Spinal cord (tissue), 9 donors: ENCODE measurements at regions not wholly inside any gene's neighbourhood (a gene's known extent, or its start where the extent isn't known, plus 50 kb on each side); places are given as distances from the start of the nearest gene placed in this dataset.

Source experiments
- DNase-seq, 6 donors: peaks; one replicate each; pipeline versions ENCODE4 v3.0.0 to v3.0.0-alpha.2; 2013 to 2015; ENCODE audit warnings: low spot score in 6 of 6, low read depth in 4 of 6
- H3K27ac ChIP-seq: one replicate; pipeline ENCODE4 v1.5.1; 2013; ENCODE audit warnings: low read depth, low read length, control low read depth
- H3K27me3 ChIP-seq: one replicate; pipeline ENCODE4 v1.6.1; 2013; ENCODE audit warnings: low read length; ENCODE audit not compliant: control insufficient read depth, insufficient read depth
- H3K36me3 ChIP-seq: one replicate; pipeline ENCODE4 v1.6.1; 2013; ENCODE audit warnings: low read length; ENCODE audit not compliant: control insufficient read depth, insufficient read depth
- H3K4me1 ChIP-seq: one replicate; pipeline ENCODE4 v1.6.1; 2013; ENCODE audit warnings: low read length; ENCODE audit not compliant: control insufficient read depth, insufficient read depth
- H3K4me3 ChIP-seq: one replicate; pipeline ENCODE4 v1.5.1; 2013; ENCODE audit warnings: low read depth, low read length, control low read depth
- H3K9me3 ChIP-seq: one replicate; pipeline ENCODE4 v1.6.1; 2013; ENCODE audit warnings: low read length; ENCODE audit not compliant: control insufficient read depth, insufficient read depth
- WGBS: methylation state at CpG from one replicate; pipeline ENCODE4 v1.1.5; 2013; ENCODE audit warnings: missing lambda C conversion rate; ENCODE audit not compliant: insufficient coverage; 5-methylcytosine and 5-hydroxymethylcytosine counted together
- donor health status: healthy.

- peak in 2 of 6 donors; percentile 71 to 83 for DNase-seq
- WGBS: no CpG with 5 or more reads among the region's 6 CpGs
- Histone ChIP-seq H3K27ac (no peak overlapping the region), H3K9me3 (no peaks in the 10 kb centered on the region), H3K4me3 (no peak overlapping the region), H3K36me3 (no peaks in the 10 kb centered on the region), H3K27me3 (no peaks in the 10 kb centered on the region), H3K4me1 (peaks cover 4% of the 10 kb centered on the region)
Measured at GRCh38 chr2:156784020-156784701, 348.0 kb downstream of the GPD2 start.

DNA sequence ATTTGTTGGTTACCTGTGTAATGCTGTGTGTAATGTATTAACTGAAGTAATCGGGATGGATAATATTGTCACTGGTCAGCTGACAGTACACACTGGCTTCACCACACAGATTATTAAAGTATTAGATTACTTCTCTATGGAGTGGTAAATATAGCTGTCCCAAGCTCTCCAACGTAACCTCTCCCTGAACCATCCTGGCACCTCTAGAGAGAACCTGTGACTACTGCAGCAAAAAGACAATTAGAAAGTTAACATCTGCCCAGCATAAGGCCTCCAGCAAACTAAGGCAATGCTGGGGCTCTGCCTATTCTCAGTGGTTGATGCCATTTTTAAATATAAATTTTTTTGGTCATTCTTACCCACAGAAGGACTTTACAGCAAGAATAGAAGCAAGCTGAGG, 351.3 kb downstream of the GPD2 start:
- Histone ChIP-seq H3K9me3 (no peaks in the 10 kb centered on the region), H3K27ac (no peak overlapping the region), H3K4me3 (no peak overlapping the region), H3K4me1 (peaks cover 4% of the 10 kb centered on the region), H3K27me3 (no peaks in the 10 kb centered on the region), H3K36me3 (no peaks in the 10 kb centered on the region)
- no peak for DNase-seq
- WGBS: no CpG with 5 or more reads among the region's 2 CpGs

GRCh38 chr2:156790343-156791037, 354.3 kb downstream of the GPD2 start:
- WGBS: 80% methylated on average over 1 of the region's 3 CpGs
- Histone ChIP-seq H3K4me3 (no peak overlapping the region), H3K27me3 (no peaks in the 10 kb centered on the region), H3K4me1 (no peaks in the 10 kb centered on the region), H3K36me3 (no peaks in the 10 kb centered on the region), H3K27ac (no peak overlapping the region), H3K9me3 (no peaks in the 10 kb centered on the region)
- no peak for DNase-seq

GRCh38 chr2:156792242-156792840, 356.2 kb downstream of the GPD2 start:
- Histone ChIP-seq H3K36me3 (no peaks in the 10 kb centered on the region), H3K27ac (no peak overlapping the region), H3K4me1 (no peaks in the 10 kb centered on the region), H3K4me3 (no peak overlapping the region), H3K27me3 (no peaks in the 10 kb centered on the region), H3K9me3 (no peaks in the 10 kb centered on the region)
- WGBS: 97% methylated on average over 3 of the region's 9 CpGs
- DNase-seq: no peak

GRCh38 chr2:156797832-156798231, 361.7 kb downstream of the GPD2 start:
- no CpG with 5 or more reads among the region's 2 CpGs for WGBS
- DNase-seq: no peak
- Histone ChIP-seq H3K27ac (no peak overlapping the region), H3K9me3 (no peaks in the 10 kb centered on the region), H3K27me3 (no peaks in the 10 kb centered on the region), H3K4me3 (no peak overlapping the region), H3K36me3 (no peaks in the 10 kb centered on the region), H3K4me1 (no peaks in the 10 kb centered on the region)

DNA sequence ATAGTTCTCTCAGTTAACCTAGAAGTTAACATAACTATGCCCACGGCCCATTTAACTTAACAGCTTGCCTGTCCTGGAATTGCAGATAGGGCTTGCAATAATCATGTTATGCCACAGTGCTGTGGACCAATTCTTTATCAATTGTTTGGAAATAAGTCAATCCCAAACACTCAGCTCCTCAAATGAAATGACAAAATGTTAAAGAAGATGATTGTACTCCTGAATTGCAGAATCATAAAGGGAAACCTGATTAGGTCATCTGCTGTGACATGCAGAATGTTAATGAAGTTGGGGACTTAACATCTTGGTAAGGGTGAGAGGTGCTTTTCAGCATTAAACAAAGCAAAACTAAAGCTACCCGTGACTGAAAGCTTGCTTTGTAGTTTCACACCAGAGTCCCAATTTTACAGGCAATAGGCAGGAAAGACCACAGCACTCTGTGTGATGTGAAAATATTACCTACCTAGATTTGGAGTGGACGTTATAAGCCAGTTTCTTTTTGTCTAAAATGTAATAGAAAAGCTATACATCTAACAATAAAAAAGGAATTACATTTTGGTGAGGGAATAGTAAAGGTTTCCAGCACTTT, 364.0 kb downstream of the GPD2 start:
- H3K4me1 ChIP-seq: no peaks in the 10 kb centered on the region
- no peaks in the 10 kb centered on the region for H3K9me3 ChIP-seq
- no peak overlapping the region for H3K27ac ChIP-seq
- peak in 2 of 6 donors; percentile 47 to 69 for DNase-seq
- H3K27me3 ChIP-seq: no peaks in the 10 kb centered on the region
- H3K4me3 ChIP-seq: peak overlapping the region; percentile 1
- WGBS: no CpG with 5 or more reads among the region's 3 CpGs
- no peaks in the 10 kb centered on the region for H3K36me3 ChIP-seq

DNA sequence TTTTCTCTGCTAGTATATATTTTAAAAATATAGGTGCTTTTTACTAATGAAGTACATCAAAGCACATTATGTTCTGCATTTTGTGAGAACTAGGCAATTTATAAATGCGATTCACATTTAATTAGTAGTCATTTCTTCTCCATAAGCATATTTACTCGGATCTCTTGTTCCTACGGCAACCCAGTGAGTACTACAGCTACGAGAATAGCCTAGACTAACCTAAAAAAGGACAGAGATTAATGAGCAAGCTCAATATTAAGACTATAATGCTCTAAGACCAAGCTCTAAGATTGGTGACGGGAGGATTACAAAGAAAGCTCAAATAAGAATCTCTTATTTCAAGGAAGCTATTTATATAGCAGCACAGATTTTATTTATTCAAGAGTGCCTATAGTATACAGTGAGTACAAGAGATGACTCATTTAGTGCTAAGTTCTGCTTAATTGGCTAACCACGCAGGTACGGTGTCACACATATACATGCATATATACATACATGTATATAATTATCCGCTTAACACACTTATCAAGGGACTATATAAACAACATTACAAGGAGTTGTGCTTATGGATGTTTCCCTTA, 364.7 kb downstream of the GPD2 start:
- peak in 2 of 6 donors; percentile 61 to 77 for DNase-seq
- Histone ChIP-seq H3K36me3 (no peaks in the 10 kb centered on the region), H3K4me3 (peak overlapping the region; percentile 1), H3K27me3 (no peaks in the 10 kb centered on the region), H3K4me1 (no peaks in the 10 kb centered on the region), H3K27ac (no peak overlapping the region), H3K9me3 (no peaks in the 10 kb centered on the region)
- WGBS: no CpG with 5 or more reads among the region's 8 CpGs

DNA sequence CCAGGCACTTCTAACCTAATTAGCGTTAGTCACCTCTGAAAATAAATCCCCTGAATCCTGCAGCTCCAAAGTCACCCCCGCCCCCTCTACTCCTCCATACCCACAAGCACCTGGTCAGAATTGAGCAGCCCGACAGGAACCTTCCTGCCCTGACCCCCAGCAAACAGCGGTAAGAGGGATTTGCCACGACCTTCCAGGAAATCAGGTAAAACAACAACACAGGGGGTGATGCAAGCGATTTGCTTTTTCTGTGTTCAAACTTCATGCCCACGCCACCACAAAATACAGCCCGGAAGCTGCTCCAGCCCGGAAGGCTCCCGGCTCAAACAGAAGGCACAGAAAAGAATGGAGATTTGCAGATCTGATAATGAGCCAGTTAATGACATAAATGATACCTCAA, 367.1 kb downstream of the GPD2 start:
- H3K27ac ChIP-seq: no peak overlapping the region
- no peak overlapping the region for H3K4me3 ChIP-seq
- no peaks in the 10 kb centered on the region for H3K36me3 ChIP-seq
- no peaks in the 10 kb centered on the region for H3K9me3 ChIP-seq
- no peaks in the 10 kb centered on the region for H3K27me3 ChIP-seq
- 36% methylated on average over 6 of the region's 10 CpGs for WGBS
- no peaks in the 10 kb centered on the region for H3K4me1 ChIP-seq
- DNase-seq: no peak

DNA sequence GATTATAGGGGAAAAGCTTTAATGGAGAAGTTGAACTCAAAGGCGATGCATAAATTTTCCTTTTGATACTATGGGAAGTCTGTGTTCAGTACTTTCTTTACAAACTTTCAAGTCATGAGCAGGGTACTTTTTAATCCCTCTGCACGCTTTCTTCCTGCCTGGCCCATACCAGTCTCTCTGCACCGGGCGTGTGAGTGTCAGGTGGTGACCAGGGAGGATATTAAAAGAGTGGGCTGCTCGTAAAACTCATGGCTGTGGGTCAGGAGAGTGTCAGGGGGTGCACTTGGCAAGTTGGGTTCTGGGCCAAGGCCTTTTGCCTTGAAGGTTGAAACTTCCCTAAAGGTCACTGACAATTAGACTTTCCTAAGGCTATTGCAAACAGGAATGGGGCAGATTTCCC, 367.8 kb downstream of the GPD2 start:
- no peaks in the 10 kb centered on the region for H3K9me3 ChIP-seq
- 91% methylated on average over 4 of the region's 5 CpGs for WGBS
- H3K36me3 ChIP-seq: no peaks in the 10 kb centered on the region
- DNase-seq: no peak
- H3K27ac ChIP-seq: no peak overlapping the region
- no peaks in the 10 kb centered on the region for H3K27me3 ChIP-seq
- no peak overlapping the region for H3K4me3 ChIP-seq
- no peaks in the 10 kb centered on the region for H3K4me1 ChIP-seq
